Astrocyte of the spinal cord (primary cell): ENCODE measurements at regions not wholly inside any gene's neighbourhood (a gene's known extent, or its start where the extent isn't known, plus 50 kb on each side); places are given as distances from the start of the nearest gene placed in this dataset.
A peak's percentile ranks its signal among the peaks of the same experiment; 100 is the strongest.
"Not testable (repeated sequence)": the region's sequence is repeated elsewhere in the genome, so short reads cannot be mapped to it uniquely, and the experiment has no call there.

Source experiments
- DNase-seq: peaks from one replicate; pipeline ENCODE4 v3.0.0; 2011; ENCODE audit warnings: low read depth, low spot score
- H3K4me3 ChIP-seq: 2 replicates; pipeline ENCODE4 v1.5.1; 2011; ENCODE audit warnings: low read depth, mild to moderate bottlenecking, low read length, moderate library complexity
- in situ Hi-C: cut with HindIII; loops from 2 replicates; pipeline ENCODE4 v1.10.0; 2017; ENCODE audit warnings: low sequenced_read_pairs
- TF ChIP-seq, protein P1 (sequence below): IDR thresholded peaks from 2 replicates; pipeline ENCODE4 v1.5.1; 2012; ENCODE audit warnings: low read depth, mild to moderate bottlenecking, low read length, inconsistent platforms

- TF ChIP-seq, protein P1, sequence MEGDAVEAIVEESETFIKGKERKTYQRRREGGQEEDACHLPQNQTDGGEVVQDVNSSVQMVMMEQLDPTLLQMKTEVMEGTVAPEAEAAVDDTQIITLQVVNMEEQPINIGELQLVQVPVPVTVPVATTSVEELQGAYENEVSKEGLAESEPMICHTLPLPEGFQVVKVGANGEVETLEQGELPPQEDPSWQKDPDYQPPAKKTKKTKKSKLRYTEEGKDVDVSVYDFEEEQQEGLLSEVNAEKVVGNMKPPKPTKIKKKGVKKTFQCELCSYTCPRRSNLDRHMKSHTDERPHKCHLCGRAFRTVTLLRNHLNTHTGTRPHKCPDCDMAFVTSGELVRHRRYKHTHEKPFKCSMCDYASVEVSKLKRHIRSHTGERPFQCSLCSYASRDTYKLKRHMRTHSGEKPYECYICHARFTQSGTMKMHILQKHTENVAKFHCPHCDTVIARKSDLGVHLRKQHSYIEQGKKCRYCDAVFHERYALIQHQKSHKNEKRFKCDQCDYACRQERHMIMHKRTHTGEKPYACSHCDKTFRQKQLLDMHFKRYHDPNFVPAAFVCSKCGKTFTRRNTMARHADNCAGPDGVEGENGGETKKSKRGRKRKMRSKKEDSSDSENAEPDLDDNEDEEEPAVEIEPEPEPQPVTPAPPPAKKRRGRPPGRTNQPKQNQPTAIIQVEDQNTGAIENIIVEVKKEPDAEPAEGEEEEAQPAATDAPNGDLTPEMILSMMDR: no peak
- DNase-seq: no peak
- H3K4me3 ChIP-seq: no peak overlapping the region
- in situ Hi-C loops: no loop called here
Observed at GRCh38 chr10:27341001-27341400, 100.4 kb upstream of the ACBD5 start.

GRCh38 chr10:27335246-27335645, 94.6 kb upstream of the ACBD5 start:
- H3K4me3 ChIP-seq, in situ Hi-C loops, DNase-seq: not testable (repeated sequence)

DNA sequence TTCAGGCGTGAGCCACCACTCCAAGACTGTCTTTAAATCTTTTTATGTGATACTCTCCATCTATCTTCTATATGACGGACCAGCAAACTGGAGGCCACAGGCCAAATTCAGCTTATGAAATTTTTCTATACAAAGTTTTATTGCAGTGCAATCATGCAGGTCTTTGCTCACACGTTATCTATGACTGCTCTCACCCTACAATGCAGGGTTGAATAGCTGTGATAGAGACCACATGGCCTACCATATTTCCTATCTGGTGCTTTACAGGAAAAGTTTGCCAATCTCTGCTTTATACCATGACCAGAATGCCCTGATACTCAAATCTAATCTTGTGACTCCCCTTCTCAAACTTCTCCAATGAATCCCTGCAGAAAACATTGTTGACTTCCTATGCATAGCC, 89.5 kb upstream of the ACBD5 start:
- H3K4me3 ChIP-seq: no peak overlapping the region
- TF ChIP-seq, protein P1: no peak
- in situ Hi-C loops: no loop called here
- no peak for DNase-seq

GRCh38 chr10:27328946-27329345, 88.3 kb upstream of the ACBD5 start:
- in situ Hi-C loops: no loop called here
- no peak for DNase-seq
- no peak overlapping the region for H3K4me3 ChIP-seq
- TF ChIP-seq, protein P1: no peak

GRCh38 chr10:27326748-27327147, 86.2 kb upstream of the ACBD5 start:
- H3K4me3 ChIP-seq, in situ Hi-C loops, DNase-seq: not testable (repeated sequence)

- TF ChIP-seq, protein P1: no peak
- in situ Hi-C loops: no loop called here
- peak overlapping the region; percentile 28 for H3K4me3 ChIP-seq
- peak; percentile 37 for DNase-seq
Observed at GRCh38 chr10:27319752-27320431, 79.3 kb upstream of the ACBD5 start.

DNA sequence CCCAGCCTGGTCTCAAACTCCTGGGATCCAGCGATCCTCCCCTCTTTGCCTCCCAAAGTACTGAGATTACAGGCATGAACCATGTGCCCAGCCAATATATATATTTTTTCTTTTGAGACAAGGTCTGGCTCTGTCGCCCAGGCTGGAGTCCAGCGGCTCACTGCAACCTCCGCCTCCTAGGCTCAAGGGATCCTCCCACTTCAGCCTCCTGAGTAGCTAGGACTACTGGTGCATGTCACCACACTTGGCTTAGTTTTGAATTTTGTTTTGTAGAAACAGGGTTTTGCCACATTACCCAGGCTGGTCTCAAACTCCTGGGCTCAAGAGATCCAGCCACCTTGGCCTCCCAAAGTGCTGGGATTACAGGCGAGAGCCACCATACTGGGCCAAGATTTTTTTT, 78.5 kb upstream of the ACBD5 start:
- DNase-seq, H3K4me3 ChIP-seq, in situ Hi-C loops: not testable (repeated sequence)

DNA sequence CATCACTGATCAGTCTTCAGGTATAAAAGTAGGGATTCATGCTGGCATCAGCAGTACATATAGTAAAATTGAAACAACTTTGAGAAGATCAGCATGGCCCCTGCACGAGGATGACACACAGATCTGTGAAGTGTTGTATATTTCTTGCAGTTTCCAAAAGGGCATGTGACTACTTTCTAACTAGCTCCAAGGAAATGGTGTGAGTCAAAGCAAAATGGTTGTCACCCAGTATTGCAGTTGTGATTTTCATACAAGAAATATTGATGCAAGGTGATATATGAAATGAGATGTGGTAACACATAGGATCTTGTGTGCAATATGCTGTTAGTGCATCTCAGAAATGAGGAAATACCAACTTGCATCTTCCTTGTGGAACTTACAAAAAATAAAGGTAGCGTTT, 74.5 kb upstream of the ACBD5 start:
- in situ Hi-C loops: not testable (repeated sequence)

GRCh38 chr10:27313586-27313985, 73.0 kb upstream of the ACBD5 start:
- in situ Hi-C loops: not testable (repeated sequence)

More for the DNA sequence above, 74.5 kb upstream of the ACBD5 start:
- DNase-seq, H3K4me3 ChIP-seq: not testable (repeated sequence)

More at GRCh38 chr10:27313586-27313985, 73.0 kb upstream of the ACBD5 start:
- not testable (repeated sequence) for H3K4me3 ChIP-seq, DNase-seq
